Kidney epithelial cell (primary cell): ENCODE measurements at regions not wholly inside any gene's neighbourhood (a gene's known extent, or its start where the extent isn't known, plus 50 kb on each side); places are given as distances from the start of the nearest gene placed in this dataset.
A peak's percentile ranks its signal among the peaks of the same experiment; 100 is the strongest.

Experiments used
- DNase-seq: peaks from one replicate; pipeline ENCODE4 v3.0.0-alpha.2; 2010; ENCODE audit warnings: low read depth
- H3K27me3 ChIP-seq: 2 replicates; pipeline ENCODE4 v1.6.0; 2011; ENCODE audit warnings: low read length; ENCODE audit not compliant: control insufficient read depth, insufficient read depth
- H3K36me3 ChIP-seq: 2 replicates; pipeline ENCODE4 v1.5.1; 2011; ENCODE audit warnings: low read length; ENCODE audit not compliant: control insufficient read depth, insufficient read depth
- H3K4me3 ChIP-seq: 2 replicates; pipeline ENCODE4 v1.5.1; 2011; ENCODE audit warnings: low read depth, mild to moderate bottlenecking, control low read depth, low read length
- TF ChIP-seq, protein P1 (sequence below): IDR thresholded peaks from 2 replicates; pipeline ENCODE4 v1.5.1; 2011; ENCODE audit warnings: mild to moderate bottlenecking, moderate library complexity, low read length, control low read depth, inconsistent platforms; ENCODE audit not compliant: insufficient read depth, poor library complexity, severe bottlenecking

DNA sequence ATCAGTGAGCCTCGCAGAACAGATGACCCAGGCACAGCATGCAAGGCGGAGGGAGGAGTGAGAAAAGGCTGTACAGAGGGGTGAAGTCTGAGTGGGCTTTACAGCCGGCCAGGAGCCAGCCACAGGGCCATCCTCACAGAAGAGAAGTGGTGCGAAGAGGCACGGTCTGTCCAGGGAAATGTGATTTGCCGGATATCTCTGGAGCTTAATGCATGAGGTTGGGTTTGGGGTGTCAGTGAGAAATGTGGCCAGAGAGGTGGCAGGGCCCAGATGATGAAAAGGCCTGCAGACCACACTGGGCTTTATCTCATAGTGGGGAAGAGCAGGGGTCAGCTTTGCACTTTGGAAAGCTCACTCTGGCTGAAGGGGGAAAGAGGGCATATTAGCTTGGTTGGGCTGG is 255.2 kb downstream of the BUD13 start:
- H3K4me3 ChIP-seq = no peak overlapping the region
- H3K36me3 ChIP-seq = no peaks in the 10 kb centered on the region
- no peak for DNase-seq
- no peaks in the 10 kb centered on the region for H3K27me3 ChIP-seq
- TF ChIP-seq, protein P1, sequence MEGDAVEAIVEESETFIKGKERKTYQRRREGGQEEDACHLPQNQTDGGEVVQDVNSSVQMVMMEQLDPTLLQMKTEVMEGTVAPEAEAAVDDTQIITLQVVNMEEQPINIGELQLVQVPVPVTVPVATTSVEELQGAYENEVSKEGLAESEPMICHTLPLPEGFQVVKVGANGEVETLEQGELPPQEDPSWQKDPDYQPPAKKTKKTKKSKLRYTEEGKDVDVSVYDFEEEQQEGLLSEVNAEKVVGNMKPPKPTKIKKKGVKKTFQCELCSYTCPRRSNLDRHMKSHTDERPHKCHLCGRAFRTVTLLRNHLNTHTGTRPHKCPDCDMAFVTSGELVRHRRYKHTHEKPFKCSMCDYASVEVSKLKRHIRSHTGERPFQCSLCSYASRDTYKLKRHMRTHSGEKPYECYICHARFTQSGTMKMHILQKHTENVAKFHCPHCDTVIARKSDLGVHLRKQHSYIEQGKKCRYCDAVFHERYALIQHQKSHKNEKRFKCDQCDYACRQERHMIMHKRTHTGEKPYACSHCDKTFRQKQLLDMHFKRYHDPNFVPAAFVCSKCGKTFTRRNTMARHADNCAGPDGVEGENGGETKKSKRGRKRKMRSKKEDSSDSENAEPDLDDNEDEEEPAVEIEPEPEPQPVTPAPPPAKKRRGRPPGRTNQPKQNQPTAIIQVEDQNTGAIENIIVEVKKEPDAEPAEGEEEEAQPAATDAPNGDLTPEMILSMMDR = no peak

- no peaks in the 10 kb centered on the region for H3K36me3 ChIP-seq
- no peak overlapping the region for H3K4me3 ChIP-seq
- no peak for DNase-seq
- TF ChIP-seq, protein P1 = no peak
- no peaks in the 10 kb centered on the region for H3K27me3 ChIP-seq
Measured at GRCh38 chr11:116517077-116517476, 255.7 kb downstream of the BUD13 start.

DNA sequence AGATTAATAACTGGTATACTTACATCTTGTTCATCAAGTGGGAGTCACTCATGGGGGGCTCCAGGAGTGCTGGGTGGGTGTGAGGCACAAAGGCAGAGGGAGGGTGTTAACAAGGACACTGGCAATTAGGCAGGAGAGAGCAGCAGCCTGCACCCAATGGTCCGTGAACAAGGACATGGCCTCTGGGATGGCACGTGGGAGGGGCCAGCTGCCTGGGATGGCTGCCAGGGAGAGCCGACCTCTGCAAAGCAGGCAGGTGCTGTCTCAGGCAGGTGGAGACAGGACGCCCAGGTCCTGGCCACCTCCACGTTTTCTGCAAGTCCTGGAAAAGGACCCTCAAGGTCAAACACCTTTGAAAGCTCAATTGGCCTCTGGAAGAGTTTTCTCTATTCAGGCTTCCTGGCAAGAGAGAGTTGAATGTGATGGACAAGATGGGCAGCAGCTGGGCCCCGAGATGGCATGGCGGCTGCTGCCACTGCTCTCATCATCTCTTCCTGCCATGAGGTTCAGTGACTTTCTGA is 257.1 kb downstream of the BUD13 start:
- TF ChIP-seq, protein P1 = no peak
- no peak for DNase-seq

GRCh38 chr11:116513894-116514293 is 258.9 kb downstream of the BUD13 start:
- TF ChIP-seq, protein P1 = peak; percentile 14
- Histone ChIP-seq H3K36me3 (no peaks in the 10 kb centered on the region), H3K4me3 (no peak overlapping the region), H3K27me3 (peaks cover 2% of the 10 kb centered on the region)
- DNase-seq = no peak

More for the DNA sequence above, 257.1 kb downstream of the BUD13 start:
- Histone ChIP-seq H3K4me3 (no peak overlapping the region), H3K36me3 (no peaks in the 10 kb centered on the region), H3K27me3 (no peaks in the 10 kb centered on the region)

- Histone ChIP-seq H3K4me3 (no peak overlapping the region), H3K36me3 (no peaks in the 10 kb centered on the region), H3K27me3 (peaks cover 2% of the 10 kb centered on the region)
- TF ChIP-seq, protein P1 = no peak
- no peak for DNase-seq
Measured at GRCh38 chr11:116513278-116513823, 259.4 kb downstream of the BUD13 start.

- no peaks in the 10 kb centered on the region for H3K36me3 ChIP-seq
- H3K4me3 ChIP-seq = no peak overlapping the region
- TF ChIP-seq, protein P1 = no peak
- no peak for DNase-seq
- peaks cover 2% of the 10 kb centered on the region for H3K27me3 ChIP-seq
Measured at GRCh38 chr11:116512841-116513240, 259.9 kb downstream of the BUD13 start.
